Non-pigmented ciliary epithelial cell (primary cell): ENCODE measurements at regions not wholly inside any gene's neighbourhood (a gene's known extent, or its start where the extent isn't known, plus 50 kb on each side); places are given as distances from the start of the nearest gene placed in this dataset.
"Not testable (repeated sequence)": the region's sequence is repeated elsewhere in the genome, so short reads cannot be mapped to it uniquely, and the experiment has no call there.

ENCODE experiments used
- DNase-seq: peaks from one replicate; pipeline ENCODE4 v3.0.0-alpha.2; 2010; ENCODE audit warnings: low read depth

DNA sequence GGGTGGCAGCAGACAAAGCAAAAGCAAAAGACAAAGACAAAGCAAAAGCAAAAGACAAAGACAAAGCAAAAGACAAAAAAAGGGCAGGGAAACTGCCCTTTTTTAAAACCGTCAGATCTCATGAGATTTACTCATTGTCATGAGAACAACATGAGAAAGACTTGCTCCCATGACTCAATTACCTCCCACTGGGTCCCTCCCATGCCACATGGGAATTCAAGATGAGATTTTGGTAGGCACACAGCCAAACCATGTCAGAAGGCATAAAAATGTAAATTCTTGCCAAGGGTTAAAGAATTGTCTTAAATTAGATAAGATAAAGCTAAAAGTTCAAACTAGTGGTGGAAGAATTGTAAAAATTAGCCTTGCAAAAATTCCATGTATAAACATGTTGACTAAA, 419.7 kb downstream of the TRAM1L1 start:
- peak; percentile 19 for DNase-seq

DNA sequence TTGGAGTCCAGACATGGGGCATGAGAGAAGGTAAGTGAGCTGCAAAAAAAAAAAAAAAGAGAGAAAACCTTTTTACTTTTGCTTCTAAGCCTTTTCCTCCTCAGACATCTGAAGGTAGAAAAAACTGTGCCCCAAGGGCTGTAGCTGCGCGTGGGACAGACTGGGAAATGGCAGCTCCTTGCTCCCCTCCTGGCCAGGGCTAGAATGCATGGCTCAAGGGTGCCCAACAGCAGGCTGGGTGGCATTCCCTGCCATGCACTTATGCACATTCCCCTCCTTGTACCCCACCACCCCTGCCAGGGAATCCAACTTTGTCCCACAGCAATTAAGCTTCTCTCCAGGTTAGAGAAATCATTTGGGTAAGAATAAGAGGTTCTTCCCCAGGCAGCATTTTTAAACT, 421.2 kb downstream of the TRAM1L1 start:
- DNase-seq, result no peak

DNA sequence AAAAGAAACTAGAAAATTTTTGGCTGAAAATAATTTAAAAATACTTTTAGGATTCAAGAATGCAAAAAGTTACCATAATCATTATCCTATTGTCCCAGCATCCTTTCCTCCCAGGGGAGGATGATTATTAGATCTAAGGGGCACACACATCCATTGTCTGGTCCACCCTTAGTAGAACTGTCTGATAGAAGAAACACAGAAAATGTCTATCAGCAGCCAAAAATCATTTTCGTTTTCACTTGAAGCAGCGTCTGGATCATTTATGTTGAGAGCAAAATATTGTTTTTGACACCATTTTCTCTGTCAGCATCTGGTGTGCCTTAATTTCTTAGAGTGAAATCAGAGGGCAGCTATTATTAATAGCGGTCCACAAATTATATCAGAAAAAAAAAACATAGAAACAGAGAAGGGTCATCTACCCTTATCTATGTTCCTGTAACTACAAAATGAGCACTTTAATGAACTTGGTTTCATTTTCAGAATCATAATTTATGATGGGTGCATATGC, 446.3 kb downstream of the TRAM1L1 start:
- no peak for DNase-seq

DNA sequence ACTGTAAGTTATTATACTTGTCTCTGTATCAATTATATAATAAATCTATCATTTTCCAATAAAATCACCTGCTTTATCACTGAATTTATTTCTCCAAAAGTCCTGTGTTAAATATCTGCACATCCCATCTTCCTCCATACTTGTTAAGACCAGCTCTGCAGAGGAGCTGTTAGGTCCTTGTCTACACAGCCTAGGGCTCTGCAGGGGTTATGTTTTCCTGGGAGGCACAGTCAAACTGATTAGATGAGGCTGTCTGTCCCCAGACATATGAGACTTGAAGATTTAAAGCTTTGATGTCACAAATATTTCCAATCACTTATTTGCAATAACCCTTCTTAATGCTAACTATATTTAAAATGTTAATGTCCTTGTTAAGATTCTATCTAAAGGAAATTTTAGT, 446.8 kb downstream of the TRAM1L1 start:
- DNase-seq, result no peak

DNA sequence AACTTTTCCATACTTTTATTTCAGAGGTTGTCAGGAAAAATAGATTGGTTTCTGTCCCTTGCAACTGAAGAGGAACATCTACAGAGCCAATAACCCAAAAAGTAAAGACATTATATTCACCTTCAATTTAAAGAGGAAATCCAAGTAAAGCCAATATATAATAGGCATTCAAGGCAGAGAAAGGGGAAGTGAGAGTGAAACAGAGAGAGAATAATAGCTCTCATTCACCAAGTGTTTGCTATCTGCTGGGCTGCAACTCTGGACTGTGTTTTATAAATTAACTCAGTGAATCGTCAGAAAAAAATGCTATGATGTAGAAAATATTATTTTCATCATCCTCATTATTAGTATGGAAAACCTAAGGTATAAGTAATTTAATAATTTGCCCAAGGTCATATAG, 448.5 kb downstream of the TRAM1L1 start:
- no peak for DNase-seq

DNA sequence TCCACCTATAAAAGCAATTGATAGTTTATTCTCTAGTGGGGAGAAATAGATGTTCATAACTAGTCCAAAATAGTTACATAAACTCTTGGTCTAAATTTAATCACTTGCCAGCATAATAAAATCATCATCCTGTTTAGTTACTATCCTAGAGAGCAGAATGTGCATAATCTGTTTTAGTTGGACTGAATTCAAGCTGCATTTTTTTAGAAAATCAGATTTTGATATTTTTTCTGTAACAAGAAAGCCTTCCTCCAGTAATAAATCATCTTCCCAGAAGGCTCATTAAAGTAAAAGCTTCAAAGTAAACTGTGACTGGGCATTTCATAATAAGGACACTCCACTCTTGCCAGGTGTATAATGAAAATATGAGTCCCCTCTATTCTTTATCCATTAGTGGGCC, 453.1 kb downstream of the TRAM1L1 start:
- no peak for DNase-seq

DNA sequence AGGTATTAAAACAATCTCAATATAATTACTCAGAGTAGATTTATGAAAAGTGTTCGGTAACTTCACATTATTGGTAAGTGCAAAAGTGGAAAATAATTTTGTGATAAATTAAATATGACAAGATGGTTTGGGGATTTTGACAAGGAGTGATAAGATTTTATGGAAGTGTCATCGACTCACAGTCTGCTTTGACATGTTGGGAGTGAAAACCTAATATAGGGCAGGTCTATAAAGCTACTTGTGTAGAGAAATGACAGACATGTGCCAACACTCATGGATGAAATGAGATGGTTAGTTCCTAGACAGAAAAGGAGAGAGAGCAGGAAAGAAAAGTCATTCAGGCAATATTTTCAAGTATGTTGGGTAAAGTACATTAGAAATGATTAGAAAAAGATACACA, 456.8 kb downstream of the TRAM1L1 start:
- no peak for DNase-seq

DNA sequence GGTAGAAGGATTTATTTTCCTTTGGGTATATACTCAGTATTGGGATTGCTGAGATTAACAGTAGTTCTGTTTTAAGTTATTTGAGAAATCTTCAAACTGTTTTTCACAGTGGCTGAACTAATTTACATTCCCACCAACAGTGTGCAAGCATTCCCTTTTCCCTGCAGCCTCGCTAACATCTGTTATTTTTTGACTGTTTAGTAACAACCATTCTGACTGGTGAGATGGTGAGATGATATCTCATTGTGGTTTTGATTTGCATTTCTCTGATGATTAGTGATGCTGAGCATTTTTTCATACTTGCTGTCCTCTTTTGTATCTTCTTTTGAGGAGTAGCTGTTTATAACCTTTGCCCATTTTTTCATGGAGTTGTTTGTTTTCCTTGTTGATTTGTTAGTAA, 457.8 kb downstream of the TRAM1L1 start:
- no peak for DNase-seq

DNA sequence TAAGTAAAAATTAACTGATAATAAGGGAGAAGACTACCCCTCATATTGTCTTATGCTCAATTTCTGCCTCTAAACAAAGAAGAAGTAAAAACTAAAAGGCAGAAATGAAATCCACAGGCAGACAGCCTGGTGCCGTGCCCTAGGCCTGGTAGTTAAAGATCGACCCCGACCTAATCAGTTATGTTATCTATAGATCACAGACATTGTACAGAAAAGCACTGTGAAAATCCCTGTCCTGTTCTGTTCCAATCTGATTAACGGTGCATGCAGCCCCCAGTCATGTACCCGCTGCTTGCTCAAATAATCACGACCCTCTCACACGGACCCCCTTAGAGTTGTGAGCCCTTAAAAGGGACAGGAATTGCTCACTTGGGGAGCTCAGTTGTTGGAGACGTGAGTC, 465.9 kb downstream of the TRAM1L1 start:
- not testable (repeated sequence) for DNase-seq

DNA sequence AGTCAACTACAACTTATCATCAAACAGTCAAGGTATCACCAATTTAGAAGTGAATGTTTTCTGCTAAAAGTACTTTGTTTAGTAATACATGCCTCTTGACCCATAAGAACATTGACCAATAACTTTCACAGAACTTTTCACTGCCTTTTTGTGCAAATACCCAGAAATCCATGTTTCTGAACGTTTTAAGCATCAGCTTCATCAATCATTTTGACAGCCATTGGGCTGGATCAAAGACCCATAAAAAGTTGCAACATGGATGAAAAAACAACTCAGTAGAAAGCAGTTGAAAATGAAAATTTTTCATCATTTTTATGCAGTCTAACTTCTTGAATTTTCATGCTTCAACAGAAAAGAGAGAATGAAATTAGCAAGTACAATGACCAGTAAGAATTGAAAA, 466.7 kb downstream of the TRAM1L1 start:
- DNase-seq, result no peak

DNA sequence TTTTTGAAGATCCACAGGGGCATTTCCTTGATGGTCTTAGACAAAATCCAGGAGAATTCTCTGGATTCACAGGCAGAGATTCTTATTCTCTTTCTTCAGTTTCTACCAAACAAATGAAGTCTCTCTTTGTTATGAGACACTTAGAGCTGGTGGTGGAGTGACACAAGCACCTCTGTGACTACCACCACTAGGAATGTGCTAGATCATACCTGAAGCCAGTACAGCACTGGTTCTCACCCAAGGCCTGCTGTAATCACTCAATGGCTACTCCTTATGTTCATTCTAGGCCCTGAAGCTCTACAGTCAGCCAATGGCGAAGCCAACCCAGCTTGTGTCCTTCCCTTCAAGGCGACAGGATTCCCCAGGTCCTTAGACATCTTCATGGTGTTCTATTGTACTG, 482.3 kb downstream of the TRAM1L1 start:
- no peak for DNase-seq

DNA sequence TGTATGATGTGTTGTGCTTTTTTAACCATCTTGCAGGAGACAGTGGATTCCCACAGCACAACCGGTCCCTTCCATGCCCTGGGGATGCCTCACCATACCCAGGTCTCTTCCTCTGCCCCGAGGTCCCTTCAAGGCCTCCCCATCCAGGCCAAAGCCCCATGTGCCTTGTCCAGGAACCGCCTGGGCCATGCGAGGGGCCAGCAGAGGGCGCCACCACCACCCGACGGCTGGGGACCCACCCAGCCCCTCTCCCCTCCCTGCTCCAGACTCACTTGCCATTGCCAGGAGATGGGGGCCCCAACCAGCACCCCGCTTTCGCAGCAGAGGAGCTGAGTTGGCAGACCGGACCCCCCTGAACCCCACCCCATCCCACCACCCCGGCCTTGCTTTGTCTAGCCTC, 485.5 kb downstream of the TRAM1L1 start:
- no peak for DNase-seq

DNA sequence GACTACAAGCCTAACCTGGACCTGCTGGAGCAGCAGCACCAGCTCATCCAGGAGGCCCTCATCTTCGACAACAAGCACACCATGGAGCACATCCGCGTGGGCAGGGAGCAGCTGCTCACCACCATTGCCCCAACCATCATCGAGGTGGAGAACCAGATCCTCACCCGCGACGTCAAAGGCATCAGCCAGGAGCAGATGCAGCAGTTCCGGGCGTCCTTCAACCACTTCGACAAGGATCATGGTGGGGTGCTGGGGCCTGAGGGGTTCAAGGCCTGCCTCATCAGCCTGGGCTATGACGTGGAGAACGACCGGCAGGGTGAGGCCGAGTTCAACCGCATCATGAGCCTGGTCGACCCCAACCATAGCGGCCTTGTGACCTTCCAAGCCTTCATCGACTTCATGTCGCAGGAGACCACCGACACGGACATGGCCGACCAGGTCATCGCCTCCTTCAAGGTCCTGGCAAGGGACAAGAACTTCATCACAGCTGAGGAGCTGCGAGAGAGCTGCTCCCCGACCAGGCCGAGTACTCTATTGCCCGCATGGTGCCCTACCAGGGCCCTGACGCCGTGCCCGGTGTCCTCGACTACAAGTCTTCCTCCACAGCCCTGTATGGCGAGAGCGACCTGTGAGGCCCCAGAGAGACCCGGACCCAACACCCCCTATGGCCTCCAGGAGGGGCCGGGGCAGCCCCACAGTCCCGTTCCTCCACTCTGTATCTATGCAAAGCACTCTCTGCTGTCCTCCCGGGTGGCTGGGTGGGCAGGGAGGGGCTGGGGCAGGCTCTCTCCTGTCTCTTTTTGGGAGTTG, 486.2 kb downstream of the TRAM1L1 start:
- DNase-seq, result no peak

DNA sequence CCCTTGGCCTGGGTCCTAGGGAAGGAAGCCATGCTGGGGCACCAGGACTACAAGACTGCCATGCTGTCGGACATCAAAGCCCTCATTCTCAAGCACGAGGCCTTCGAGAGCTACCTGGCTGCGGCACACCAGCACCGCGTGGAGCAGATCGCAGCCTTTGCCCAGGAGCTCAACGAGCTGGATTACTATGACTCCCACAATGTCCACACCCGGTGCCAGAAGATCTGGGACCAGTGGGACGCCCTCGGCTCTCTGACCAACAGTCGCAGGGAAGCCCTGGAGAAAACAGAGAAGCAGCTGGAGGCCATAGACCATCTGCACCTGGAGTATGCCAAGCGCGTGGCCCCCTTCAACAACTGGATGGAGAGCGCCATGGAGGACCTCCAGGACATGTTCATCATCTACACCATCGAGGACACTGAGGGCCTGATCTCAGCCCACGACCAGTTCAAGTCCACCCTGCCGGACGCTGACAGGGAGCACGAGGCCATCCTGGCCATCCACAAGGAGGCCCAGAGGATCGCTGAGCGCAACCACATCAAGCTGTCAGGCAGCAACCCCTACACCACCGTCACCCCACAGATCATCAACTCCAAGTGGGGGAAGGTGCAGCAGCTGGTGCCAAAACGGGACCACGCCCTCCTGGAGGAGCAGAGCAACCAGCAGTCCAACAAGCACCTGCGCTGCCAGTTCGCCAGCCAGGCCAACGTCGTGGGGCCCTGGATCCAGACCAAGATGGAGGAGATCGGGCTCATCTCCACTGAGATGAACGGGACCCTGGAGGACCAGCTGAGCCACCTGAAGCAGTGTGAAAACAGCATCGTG, 487.0 kb downstream of the TRAM1L1 start:
- DNase-seq, result no peak

DNA sequence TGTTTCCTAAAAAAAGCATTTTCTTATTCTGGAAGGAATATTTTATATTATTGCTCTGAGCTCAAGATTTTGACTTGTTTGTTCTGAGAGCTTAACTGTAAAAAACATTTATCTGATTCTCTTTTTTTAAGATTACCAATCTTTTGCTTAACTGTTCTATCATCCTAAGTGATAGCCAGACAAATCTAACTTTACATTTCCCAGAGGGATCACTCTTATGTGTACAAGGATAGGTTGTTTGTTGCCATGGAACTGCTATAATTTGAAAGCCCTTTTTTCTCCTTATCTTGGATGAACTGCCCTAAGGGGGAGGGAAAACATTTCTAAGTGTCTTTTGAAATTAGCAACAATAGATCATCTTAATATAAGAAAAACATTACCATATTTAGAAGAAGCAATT, 494.7 kb downstream of the TRAM1L1 start:
- no peak for DNase-seq

DNA sequence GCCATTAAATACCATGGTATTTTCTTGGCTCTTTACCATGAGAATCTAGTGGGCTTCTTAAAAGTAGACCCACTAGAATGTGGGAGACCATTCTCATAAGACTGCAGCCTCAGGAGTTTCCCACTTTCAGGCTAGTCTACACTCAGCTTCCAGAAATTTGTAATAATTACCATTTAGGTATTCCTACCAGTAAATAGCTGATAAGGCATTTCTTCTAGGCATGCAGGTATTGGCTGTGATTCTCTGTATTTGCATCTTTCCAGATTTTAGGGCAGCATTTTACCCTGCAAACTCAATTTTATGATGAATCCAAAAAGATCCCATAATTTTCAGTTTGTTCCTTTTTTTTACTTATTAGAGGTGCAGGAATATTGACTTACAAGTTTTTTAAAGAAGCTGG, 496.6 kb downstream of the TRAM1L1 start:
- DNase-seq, result no peak

DNA sequence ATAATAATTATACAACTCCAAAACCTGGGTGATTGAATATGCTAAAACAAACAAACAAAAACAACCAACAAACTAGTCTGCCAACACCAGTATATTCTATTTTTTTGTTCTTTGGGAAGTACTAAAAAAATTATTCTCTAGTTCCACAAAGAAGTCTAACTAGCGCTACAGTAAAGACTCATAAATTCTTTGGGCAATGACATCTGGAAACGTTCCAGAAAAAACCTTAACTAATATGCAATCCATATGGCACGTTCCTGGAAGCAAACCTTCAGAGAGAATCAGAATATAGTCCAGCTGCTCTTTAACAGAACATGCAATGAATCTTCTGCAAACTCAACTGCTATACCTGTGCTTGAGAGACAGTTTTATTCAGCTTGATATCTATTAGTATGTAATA, 500.1 kb downstream of the TRAM1L1 start:
- no peak for DNase-seq

DNA sequence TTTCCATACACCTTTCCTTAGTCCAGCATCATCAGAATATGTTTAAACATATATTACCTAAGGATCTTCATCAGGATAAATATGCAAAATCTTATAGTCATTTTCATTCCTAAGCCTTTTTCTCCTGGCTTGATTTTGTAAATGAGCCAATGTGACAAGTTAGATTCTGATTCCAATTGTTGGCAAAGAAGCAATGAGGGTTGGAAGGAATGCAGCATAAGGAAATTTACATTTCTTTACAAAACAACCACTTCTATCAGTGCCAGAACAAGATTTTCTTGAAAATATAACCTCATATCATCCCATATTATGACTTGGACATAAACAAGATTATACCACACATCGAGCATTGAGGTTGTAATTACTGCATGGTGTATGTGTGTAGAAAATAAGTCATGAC, 508.1 kb downstream of the TRAM1L1 start:
- DNase-seq, result no peak

DNA sequence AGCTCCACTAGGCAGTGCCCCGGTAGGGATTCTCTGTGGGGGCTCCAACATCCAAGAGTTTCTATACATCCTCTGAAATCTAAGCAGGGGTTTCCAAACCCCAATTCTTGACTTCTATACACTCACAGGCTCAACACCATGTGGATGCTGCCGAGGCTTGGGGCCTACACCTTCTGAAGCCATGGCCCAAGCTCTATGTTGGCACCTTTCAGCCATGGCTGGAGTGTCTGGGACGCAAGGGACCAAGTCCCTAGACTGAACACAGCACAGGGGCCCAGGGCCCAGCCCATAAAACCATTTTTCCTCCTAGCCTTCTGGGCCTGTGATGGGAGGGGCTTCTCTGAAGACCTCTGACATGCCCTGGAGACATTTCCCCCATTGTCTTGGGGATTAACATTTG, 511.8 kb downstream of the TRAM1L1 start:
- no peak for DNase-seq

DNA sequence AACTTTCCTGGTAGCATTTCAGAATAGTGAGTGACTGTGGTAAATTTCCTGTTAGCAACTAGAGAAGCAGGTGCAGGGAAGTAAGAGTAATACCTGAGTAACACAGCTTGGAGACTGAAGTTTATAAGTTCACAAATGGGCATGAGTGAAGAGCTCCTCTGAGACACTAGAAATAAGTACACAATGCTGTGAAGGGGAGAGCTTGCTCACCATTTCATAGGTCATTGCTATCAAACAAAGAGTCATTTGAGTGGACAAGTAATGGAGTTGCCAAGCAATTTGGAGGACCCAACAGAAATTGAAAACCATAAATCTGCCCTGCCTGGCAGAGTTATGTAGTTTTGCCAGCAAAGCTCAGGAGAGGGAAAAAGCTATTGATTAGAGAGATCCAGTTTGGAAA, 523.6 kb downstream of the TRAM1L1 start:
- DNase-seq, result no peak

DNA sequence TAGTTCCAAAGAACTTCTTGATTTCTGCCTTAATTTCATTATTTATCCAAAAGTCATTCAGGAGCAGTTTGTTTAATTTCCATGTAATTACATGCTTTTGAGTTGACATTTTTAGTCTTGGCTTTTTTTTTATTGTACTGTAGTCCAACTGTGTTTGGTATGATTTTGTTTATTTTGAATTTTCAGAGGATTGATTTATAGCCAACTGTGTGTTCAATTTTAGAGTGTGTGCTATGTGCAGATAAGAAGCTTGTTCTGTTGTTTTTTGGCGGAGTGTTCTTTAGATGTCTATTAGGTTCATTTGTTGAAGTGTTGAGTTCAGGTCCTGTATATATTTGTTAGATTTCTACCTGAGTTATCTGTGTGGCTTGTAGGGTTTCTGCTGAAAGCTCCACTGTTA, 533.6 kb downstream of the TRAM1L1 start:
- DNase-seq, result no peak

DNA sequence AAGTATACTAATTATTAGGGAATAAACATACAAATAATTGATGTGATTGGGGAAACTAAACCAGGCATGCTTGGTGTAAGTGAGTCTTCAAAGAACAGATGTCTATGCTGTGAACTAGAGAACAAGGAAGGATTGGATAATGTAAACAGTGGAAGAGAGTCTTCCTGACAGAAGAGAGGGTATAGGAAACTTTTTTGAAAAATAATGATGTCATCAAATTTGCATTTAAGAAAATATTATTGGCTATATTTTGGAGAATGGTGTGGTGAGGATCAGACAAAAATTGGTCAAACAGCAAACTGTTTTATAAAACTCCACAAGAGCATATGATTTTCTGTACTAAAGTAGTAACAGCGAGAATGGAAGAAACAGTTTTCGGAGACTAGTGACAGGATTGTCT, 537.7 kb downstream of the TRAM1L1 start:
- no peak for DNase-seq

DNA sequence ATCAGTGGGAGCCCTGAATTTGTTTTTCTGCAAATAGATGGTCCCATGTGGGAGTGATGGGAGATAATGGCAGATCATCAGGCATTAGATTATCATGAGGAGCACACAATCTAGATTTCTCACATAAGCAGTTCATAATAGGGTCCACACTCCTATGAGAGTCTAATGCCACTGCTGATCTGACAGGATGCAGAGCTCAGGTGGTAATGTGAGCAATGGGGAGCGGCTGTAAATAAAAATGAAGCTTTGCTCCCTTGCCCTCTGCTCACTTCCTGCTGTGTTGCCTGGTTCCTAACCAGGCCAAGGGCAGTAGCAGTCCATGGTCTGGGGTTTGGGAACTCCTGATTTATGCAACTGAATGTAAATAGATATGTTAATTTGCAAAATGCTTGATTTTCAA, 538.6 kb downstream of the TRAM1L1 start:
- no peak for DNase-seq
